MCF 10A (cell line): ENCODE measurements at regions not wholly inside any gene's neighbourhood (a gene's known extent, or its start where the extent isn't known, plus 50 kb on each side); places are given as distances from the start of the nearest gene placed in this dataset.

Source experiments
- BruUV-seq: library from RNA; stranded (reverse); fragments of 400-500 nt; replicated peaks from 2 replicates; lab custom pipeline; 2021; lab: Mats Ljungman, UMichigan
- CTCF ChIA-PET: fragments of 300-600 bp; sonication (Branson Sonifier 250); formaldehyde crosslinking; extraction: SDS; loops from one replicate; lab custom pipeline; 2021; ENCODE audit warnings: antibody characterized with exemption, inconsistent platforms; lab: Yijun Ruan, JAX
- POLR2A ChIA-PET: fragments of 300-600, 350-650 bp; sonication (Branson Sonifier 250); formaldehyde crosslinking; extraction: SDS; loops from one replicate; lab custom pipeline; 2020; ENCODE audit warnings: antibody characterized with exemption, inconsistent platforms; lab: Yijun Ruan, JAX
- DNase-seq: peaks from one replicate; pipeline ENCODE4 v3.0.0-alpha.2; 2018; ENCODE audit not compliant: unreplicated experiment
- H3K27ac Mint-ChIP-seq: one replicate; pipeline ENCODE4 v1.8.0; 2022; ENCODE audit warnings: mild to moderate bottlenecking, low read depth, mixed read lengths; ENCODE audit not compliant: unreplicated experiment
- H3K27me3 Mint-ChIP-seq: one replicate; pipeline ENCODE4 v1.8.0; 2022; ENCODE audit warnings: mixed read lengths; ENCODE audit not compliant: insufficient read depth, unreplicated experiment
- H3K36me3 Mint-ChIP-seq: one replicate; pipeline ENCODE4 v1.8.0; 2022; ENCODE audit warnings: mild to moderate bottlenecking, moderate library complexity, mixed read lengths; ENCODE audit not compliant: insufficient read depth, unreplicated experiment
- H3K4me1 Mint-ChIP-seq: one replicate; pipeline ENCODE4 v1.8.0; 2022; ENCODE audit warnings: mixed read lengths; ENCODE audit not compliant: insufficient read depth, unreplicated experiment
- H3K4me3 Mint-ChIP-seq: one replicate; pipeline ENCODE4 v1.8.0; 2022; ENCODE audit warnings: mild to moderate bottlenecking, moderate library complexity, mixed read lengths; ENCODE audit not compliant: unreplicated experiment
- H3K9me3 Mint-ChIP-seq: one replicate; pipeline ENCODE4 v1.8.0; 2022; ENCODE audit warnings: mixed read lengths; ENCODE audit not compliant: unreplicated experiment
- CTCF ChIP-seq: fragments of 200-600 bp; IDR thresholded peaks from one replicate; pipeline ENCODE4 v1.8.0; 2022; ENCODE audit warnings: antibody characterized with exemption, mild to moderate bottlenecking; ENCODE audit not compliant: unreplicated experiment
- intact Hi-C: fragments of 100-400 bp; cut with micrococcal nuclease; formaldehyde crosslinking; loops from 2 replicates; pipeline ENCODE4 v1.14.1; 2022

GRCh38 chr2:10235099-10235908 lies 67.4 kb upstream of the HPCAL1 start:
- no peaks in the 10 kb centered on the region for H3K36me3 Mint-ChIP-seq
- no peak for TF ChIP-seq CTCF
- no peak overlapping the region for H3K4me3 Mint-ChIP-seq
- H3K27ac Mint-ChIP-seq: no peak overlapping the region
- no peak for DNase-seq
- ChIA-PET POLR2A (interaction anchor here (0.8 kb wide), 1 partner anchor 12 kb away, joined by 3 read pairs; no protein-coding TSS in a partner anchor), CTCF (interaction anchor here (0.5 kb wide), 1 partner anchor 45 kb away, joined by 5 read pairs; no protein-coding TSS in a partner anchor)
- intact Hi-C loops: no loop called here
- BruUV-seq: no TSS peak
- no peaks in the 10 kb centered on the region for H3K4me1 Mint-ChIP-seq
- peaks cover 8% of the 10 kb centered on the region for H3K9me3 Mint-ChIP-seq
- peaks cover 22% of the 10 kb centered on the region for H3K27me3 Mint-ChIP-seq

- H3K27ac Mint-ChIP-seq: no peak overlapping the region
- no peaks in the 10 kb centered on the region for H3K36me3 Mint-ChIP-seq
- CTCF ChIA-PET: interaction anchor here (0.5 to 0.8 kb wide), 3 partner anchors 34 to 133 kb away, joined by 3 to 6 read pairs (median 5); no protein-coding TSS in a partner anchor
- no TSS peak for BruUV-seq
- peaks cover 22% of the 10 kb centered on the region for H3K27me3 Mint-ChIP-seq
- intact Hi-C loops: no loop called here
- POLR2A ChIA-PET: interaction anchor here (0.7 to 0.8 kb wide), 2 partner anchors 11 to 69 kb away, joined by 3 to 4 read pairs; no protein-coding TSS in a partner anchor
- TF ChIP-seq CTCF: no peak
- H3K4me1 Mint-ChIP-seq: no peaks in the 10 kb centered on the region
- no peak for DNase-seq
- peaks cover 8% of the 10 kb centered on the region for H3K9me3 Mint-ChIP-seq
- no peak overlapping the region for H3K4me3 Mint-ChIP-seq
These were observed 66.7 kb upstream of the HPCAL1 start for GRCh38 chr2:10235909-10236550.

- intact Hi-C loops: no loop called here
- H3K9me3 Mint-ChIP-seq: peaks cover 8% of the 10 kb centered on the region
- CTCF ChIA-PET: interaction anchor here (0.6 to 0.8 kb wide), 2 partner anchors 33 to 132 kb away, joined by 3 to 6 read pairs; no protein-coding TSS in a partner anchor
- no peak overlapping the region for H3K27ac Mint-ChIP-seq
- no peak for TF ChIP-seq CTCF
- H3K4me3 Mint-ChIP-seq: no peak overlapping the region
- BruUV-seq: no TSS peak
- H3K36me3 Mint-ChIP-seq: no peaks in the 10 kb centered on the region
- DNase-seq: no peak
- no peaks in the 10 kb centered on the region for H3K4me1 Mint-ChIP-seq
- POLR2A ChIA-PET: interaction anchor here (0.7 kb wide), 1 partner anchor 68 kb away, joined by 4 read pairs; no protein-coding TSS in a partner anchor
- peaks cover 22% of the 10 kb centered on the region for H3K27me3 Mint-ChIP-seq
These were observed 65.9 kb upstream of the HPCAL1 start for GRCh38 chr2:10236571-10237391.
